ENCODE measurements at regions not wholly inside any gene's neighbourhood (a gene's known extent, or its start where the extent isn't known, plus 50 kb on each side); places are given as distances from the start of the nearest gene placed in this dataset.

DNA sequence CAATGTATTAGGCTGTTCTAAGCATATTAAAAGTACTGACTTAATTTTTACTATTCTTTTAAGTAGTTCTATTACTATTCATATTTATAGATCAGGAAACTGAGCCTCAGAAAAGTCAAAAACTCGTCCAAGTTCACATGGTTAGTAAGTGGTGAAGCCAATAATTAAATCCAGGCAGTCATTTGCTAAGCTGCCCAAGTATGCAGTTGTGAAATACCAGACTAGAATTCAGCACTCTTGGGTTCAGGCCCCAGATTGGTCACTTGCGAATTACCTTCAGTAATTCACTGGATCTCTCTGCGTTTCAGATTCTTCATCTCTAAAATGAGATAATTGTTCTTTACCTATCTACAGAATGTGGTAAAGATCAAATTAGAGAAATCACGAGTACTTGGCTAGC is 161.9 kb upstream of the CADPS start:
- TF ChIP-seq, protein P1, sequence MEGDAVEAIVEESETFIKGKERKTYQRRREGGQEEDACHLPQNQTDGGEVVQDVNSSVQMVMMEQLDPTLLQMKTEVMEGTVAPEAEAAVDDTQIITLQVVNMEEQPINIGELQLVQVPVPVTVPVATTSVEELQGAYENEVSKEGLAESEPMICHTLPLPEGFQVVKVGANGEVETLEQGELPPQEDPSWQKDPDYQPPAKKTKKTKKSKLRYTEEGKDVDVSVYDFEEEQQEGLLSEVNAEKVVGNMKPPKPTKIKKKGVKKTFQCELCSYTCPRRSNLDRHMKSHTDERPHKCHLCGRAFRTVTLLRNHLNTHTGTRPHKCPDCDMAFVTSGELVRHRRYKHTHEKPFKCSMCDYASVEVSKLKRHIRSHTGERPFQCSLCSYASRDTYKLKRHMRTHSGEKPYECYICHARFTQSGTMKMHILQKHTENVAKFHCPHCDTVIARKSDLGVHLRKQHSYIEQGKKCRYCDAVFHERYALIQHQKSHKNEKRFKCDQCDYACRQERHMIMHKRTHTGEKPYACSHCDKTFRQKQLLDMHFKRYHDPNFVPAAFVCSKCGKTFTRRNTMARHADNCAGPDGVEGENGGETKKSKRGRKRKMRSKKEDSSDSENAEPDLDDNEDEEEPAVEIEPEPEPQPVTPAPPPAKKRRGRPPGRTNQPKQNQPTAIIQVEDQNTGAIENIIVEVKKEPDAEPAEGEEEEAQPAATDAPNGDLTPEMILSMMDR (IDR thresholded peaks at IDR 0.05; ENCODE audit: low read depth, low read length), result no peak
- no peak for DNase-seq (ENCODE audit: extremely low read depth, low read depth)

DNA sequence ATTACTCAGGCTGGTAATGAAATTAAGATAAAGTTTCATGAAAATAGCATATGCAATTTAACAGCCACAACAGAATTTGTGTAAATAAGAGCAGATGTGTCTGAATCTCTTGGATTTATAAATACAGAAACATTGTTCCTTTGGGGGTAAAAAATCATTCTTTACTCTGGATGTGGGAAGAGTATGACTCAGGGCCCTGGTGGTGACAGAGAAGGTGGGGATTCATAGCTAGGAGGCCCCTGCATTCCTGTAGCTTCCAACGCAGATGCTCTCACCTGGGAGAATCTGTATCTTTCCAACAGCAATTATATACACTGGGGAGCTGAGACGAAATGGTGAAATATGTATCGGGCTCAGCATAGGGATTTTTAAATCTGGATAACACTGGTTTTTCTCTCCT is 167.6 kb upstream of the CADPS start:
- TF ChIP-seq, protein P1 (IDR thresholded peaks at IDR 0.05; ENCODE audit: low read depth, low read length), result no peak
- DNase-seq (ENCODE audit: extremely low read depth, low read depth), result no peak

DNA sequence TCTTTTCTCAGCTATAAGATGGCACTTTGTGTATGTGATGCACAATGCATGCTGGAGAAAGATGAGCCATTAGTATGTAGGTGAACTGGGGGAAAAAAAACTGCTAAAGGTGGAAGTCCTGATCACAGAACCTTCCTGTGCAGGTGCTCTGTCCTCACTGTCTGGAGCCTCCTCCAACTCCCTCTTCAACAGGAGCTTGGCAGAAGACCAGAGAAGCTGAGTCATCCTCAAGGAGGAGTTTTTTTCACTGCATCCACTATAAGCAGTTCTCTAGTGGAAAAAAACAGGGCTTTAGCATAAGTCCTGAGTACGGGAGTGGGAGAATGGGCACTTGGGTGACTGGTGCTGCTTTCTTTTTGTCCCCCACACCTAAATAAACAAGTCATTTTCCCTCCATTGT is 168.4 kb upstream of the CADPS start:
- TF ChIP-seq, protein P1 (IDR thresholded peaks at IDR 0.05; ENCODE audit: low read depth, low read length), result no peak
- no peak for DNase-seq (ENCODE audit: extremely low read depth, low read depth)

DNA sequence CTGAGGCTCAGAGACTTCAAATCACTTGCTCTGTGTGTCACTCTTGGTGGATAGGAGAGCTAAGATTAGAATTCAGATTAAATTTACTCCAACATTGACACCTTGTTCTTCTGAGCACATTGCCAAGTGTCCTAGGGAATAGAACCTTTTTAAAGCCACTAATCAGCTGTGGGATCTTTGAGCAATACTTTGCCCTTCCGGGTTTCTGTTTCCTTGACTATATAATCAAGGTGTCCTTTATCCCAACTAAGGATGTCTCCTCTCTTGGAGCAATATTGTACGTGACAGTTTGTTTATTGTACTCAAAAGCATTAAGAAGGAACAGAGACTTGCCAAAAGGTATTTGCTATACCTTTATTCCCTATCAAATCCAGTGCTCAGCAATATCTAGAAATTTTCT is 170.9 kb upstream of the CADPS start:
- TF ChIP-seq, protein P1 (IDR thresholded peaks at IDR 0.05; ENCODE audit: low read depth, low read length), result no peak
- DNase-seq (ENCODE audit: extremely low read depth, low read depth), result no peak

DNA sequence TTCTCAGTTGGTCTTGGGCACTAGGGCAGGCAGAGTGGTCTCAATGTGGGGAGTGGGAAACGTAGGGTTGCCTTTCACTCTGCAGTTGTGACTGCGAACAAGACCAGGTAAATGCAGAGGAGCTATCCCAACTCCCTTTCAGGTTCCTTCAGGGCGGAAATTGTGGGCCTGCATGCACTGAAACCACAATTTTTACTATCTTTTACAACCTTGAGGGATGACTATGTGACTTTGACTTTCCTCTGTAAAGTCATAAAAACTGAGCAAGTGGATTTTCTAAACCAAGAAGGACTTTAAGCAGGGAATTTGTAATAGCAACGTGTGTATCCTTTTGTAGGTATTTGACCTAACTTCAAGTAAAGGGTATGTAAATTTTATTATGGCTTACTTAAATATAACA is 171.4 kb upstream of the CADPS start:
- TF ChIP-seq, protein P1 (IDR thresholded peaks at IDR 0.05; ENCODE audit: low read depth, low read length), result no peak
- DNase-seq (ENCODE audit: extremely low read depth, low read depth), result no peak

DNA sequence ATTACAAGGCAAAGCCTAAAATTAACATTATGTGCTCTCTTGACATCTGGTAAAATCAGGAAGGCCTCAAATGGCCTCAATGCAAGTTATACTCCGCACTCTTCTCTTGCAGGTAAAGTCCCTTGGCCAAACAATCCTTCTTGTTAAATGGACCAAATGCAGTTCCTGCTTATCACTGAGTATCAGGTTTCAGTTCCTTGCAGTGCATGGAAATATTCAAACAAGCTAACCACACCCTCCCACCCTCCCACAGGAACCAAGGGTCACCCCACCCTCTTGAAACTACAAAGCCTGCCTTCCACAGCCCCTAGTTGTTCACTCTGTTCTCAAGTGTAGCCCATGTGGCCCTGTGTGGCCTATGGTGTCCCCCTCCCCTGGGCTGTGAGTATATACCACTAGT is 171.9 kb upstream of the CADPS start:
- TF ChIP-seq, protein P1 (IDR thresholded peaks at IDR 0.05; ENCODE audit: low read depth, low read length), result no peak
- no peak for DNase-seq (ENCODE audit: extremely low read depth, low read depth)

DNA sequence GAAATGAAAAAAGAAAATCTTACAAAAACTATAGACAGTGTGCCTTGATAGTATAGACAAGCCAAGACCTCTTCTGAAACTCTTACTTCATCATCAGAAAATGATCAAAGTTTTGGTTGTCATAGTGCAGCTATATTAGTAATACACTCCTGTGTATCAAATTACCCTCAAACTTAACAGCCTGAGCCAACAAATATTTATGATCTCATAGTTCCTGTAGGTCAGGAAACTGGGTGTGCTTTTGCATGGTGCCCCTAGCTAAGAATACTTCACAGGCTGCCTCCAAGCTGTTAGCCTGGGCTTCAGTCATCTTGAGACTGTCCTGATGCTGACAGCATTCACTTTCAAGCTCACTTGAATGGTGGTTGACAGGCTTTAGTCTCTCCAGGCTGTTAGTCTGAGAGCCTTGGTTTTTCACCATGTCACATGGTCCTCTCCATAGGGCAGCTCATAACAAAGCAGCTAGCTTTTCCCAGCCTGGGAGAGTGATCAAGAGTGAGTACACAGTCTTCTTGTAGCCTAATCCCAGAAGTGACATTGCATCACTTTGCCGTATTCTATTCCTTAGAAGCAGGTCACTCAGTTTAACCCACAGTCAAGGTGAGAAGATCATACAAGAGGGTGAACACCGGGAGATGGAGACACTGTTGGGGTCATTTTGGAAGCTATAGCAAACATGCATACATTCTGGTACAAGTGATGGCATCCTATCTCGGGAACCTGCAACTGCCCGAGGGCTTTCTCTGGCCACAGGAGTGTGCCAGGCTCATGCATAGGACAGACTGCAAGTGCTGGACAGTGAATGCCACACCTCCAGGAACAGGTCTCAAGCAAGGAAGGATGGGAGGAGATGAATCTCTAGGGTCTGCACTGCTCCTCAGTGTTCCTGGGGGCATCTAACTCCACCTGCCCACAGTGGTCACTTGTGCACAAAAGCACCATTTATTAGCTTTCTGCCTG is 173.4 kb upstream of the CADPS start:
- DNase-seq (ENCODE audit: extremely low read depth, low read depth), result no peak
- TF ChIP-seq, protein P1 (IDR thresholded peaks at IDR 0.05; ENCODE audit: low read depth, low read length), result no peak
